Activated naive CD8-positive, alpha-beta T cell (primary cell): ENCODE measurements at regions not wholly inside any gene's neighbourhood (a gene's known extent, or its start where the extent isn't known, plus 50 kb on each side); places are given as distances from the start of the nearest gene placed in this dataset.
"Not testable (repeated sequence)": the region's sequence is repeated elsewhere in the genome, so short reads cannot be mapped to it uniquely, and the experiment has no call there.

Experiments used
- H3K27ac Mint-ChIP-seq: one replicate; pipeline ENCODE4 v1.8.0; 2021; ENCODE audit warnings: mixed read lengths
- H3K27me3 Mint-ChIP-seq: one replicate; pipeline ENCODE4 v1.8.0; 2021; ENCODE audit warnings: mixed read lengths
- H3K36me3 Mint-ChIP-seq: one replicate; pipeline ENCODE4 v1.8.0; 2021; ENCODE audit warnings: mixed read lengths
- H3K4me1 Mint-ChIP-seq: one replicate; pipeline ENCODE4 v1.8.0; 2021; ENCODE audit warnings: low read depth, mixed read lengths
- H3K4me3 Mint-ChIP-seq: one replicate; pipeline ENCODE4 v1.8.0; 2021; ENCODE audit warnings: mild to moderate bottlenecking, mixed read lengths
- H3K9me3 Mint-ChIP-seq: one replicate; pipeline ENCODE4 v1.8.0; 2021; ENCODE audit warnings: low read depth, mixed read lengths

- H3K36me3 Mint-ChIP-seq: no peaks in the 10 kb centered on the region
- peaks cover 5% of the 10 kb centered on the region for H3K9me3 Mint-ChIP-seq
Observed at GRCh38 chr14:41285186-41285748, 321.4 kb upstream of the LRFN5 start.

GRCh38 chr14:41280745-41281144, 325.9 kb upstream of the LRFN5 start:
- no peaks in the 10 kb centered on the region for H3K27me3 Mint-ChIP-seq
- H3K9me3 Mint-ChIP-seq: peaks cover 10% of the 10 kb centered on the region
- no peaks in the 10 kb centered on the region for H3K36me3 Mint-ChIP-seq
- H3K27ac Mint-ChIP-seq: no peak overlapping the region
- no peak overlapping the region for H3K4me3 Mint-ChIP-seq
- H3K4me1 Mint-ChIP-seq: no peaks in the 10 kb centered on the region

More at GRCh38 chr14:41285186-41285748, 321.4 kb upstream of the LRFN5 start:
- Mint-ChIP-seq H3K4me3 (no peak overlapping the region), H3K4me1 (no peaks in the 10 kb centered on the region), H3K27me3 (no peaks in the 10 kb centered on the region), H3K27ac (no peak overlapping the region)

GRCh38 chr14:41277450-41277849, 329.2 kb upstream of the LRFN5 start:
- Mint-ChIP-seq H3K27ac (no peak overlapping the region), H3K9me3 (peaks cover 7% of the 10 kb centered on the region), H3K4me3 (no peak overlapping the region), H3K36me3 (no peaks in the 10 kb centered on the region), H3K4me1 (no peaks in the 10 kb centered on the region), H3K27me3 (no peaks in the 10 kb centered on the region)

GRCh38 chr14:41257476-41257875, 349.2 kb upstream of the LRFN5 start:
- H3K36me3 Mint-ChIP-seq: no peaks in the 10 kb centered on the region
- H3K4me1 Mint-ChIP-seq: no peaks in the 10 kb centered on the region
- peaks cover 1% of the 10 kb centered on the region for H3K27me3 Mint-ChIP-seq

GRCh38 chr14:41235466-41235865, 371.2 kb upstream of the LRFN5 start:
- H3K4me3 Mint-ChIP-seq: no peak overlapping the region
- H3K27ac Mint-ChIP-seq: no peak overlapping the region
- H3K27me3 Mint-ChIP-seq: no peaks in the 10 kb centered on the region

More at GRCh38 chr14:41257476-41257875, 349.2 kb upstream of the LRFN5 start:
- no peak overlapping the region for H3K4me3 Mint-ChIP-seq
- H3K27ac Mint-ChIP-seq: no peak overlapping the region
- peaks cover 3% of the 10 kb centered on the region for H3K9me3 Mint-ChIP-seq

GRCh38 chr14:41230683-41231082, 376.0 kb upstream of the LRFN5 start:
- no peaks in the 10 kb centered on the region for H3K36me3 Mint-ChIP-seq
- H3K4me1 Mint-ChIP-seq: no peaks in the 10 kb centered on the region
- no peak overlapping the region for H3K4me3 Mint-ChIP-seq
- no peak overlapping the region for H3K27ac Mint-ChIP-seq
- no peaks in the 10 kb centered on the region for H3K9me3 Mint-ChIP-seq
- H3K27me3 Mint-ChIP-seq: no peaks in the 10 kb centered on the region

More at GRCh38 chr14:41235466-41235865, 371.2 kb upstream of the LRFN5 start:
- Mint-ChIP-seq H3K9me3 (no peaks in the 10 kb centered on the region), H3K36me3 (no peaks in the 10 kb centered on the region), H3K4me1 (no peaks in the 10 kb centered on the region)

GRCh38 chr14:41229824-41230223, 376.9 kb upstream of the LRFN5 start:
- H3K9me3 Mint-ChIP-seq: no peaks in the 10 kb centered on the region
- H3K27ac Mint-ChIP-seq: no peak overlapping the region
- H3K4me1 Mint-ChIP-seq: no peaks in the 10 kb centered on the region
- H3K27me3 Mint-ChIP-seq: no peaks in the 10 kb centered on the region
- H3K4me3 Mint-ChIP-seq: no peak overlapping the region
- H3K36me3 Mint-ChIP-seq: no peaks in the 10 kb centered on the region

GRCh38 chr14:41225433-41225832, 381.2 kb upstream of the LRFN5 start:
- H3K27me3 Mint-ChIP-seq: no peaks in the 10 kb centered on the region

GRCh38 chr14:41222581-41222980, 384.1 kb upstream of the LRFN5 start:
- Mint-ChIP-seq H3K4me1 (no peaks in the 10 kb centered on the region), H3K36me3 (no peaks in the 10 kb centered on the region), H3K27ac (no peak overlapping the region), H3K9me3 (no peaks in the 10 kb centered on the region), H3K4me3 (no peak overlapping the region), H3K27me3 (no peaks in the 10 kb centered on the region)

More at GRCh38 chr14:41225433-41225832, 381.2 kb upstream of the LRFN5 start:
- H3K27ac Mint-ChIP-seq: no peak overlapping the region
- no peak overlapping the region for H3K4me3 Mint-ChIP-seq
- no peaks in the 10 kb centered on the region for H3K9me3 Mint-ChIP-seq
- no peaks in the 10 kb centered on the region for H3K36me3 Mint-ChIP-seq
- H3K4me1 Mint-ChIP-seq: no peaks in the 10 kb centered on the region

- H3K9me3 Mint-ChIP-seq, H3K36me3 Mint-ChIP-seq, H3K4me3 Mint-ChIP-seq, H3K4me1 Mint-ChIP-seq, H3K27me3 Mint-ChIP-seq, H3K27ac Mint-ChIP-seq: not testable (repeated sequence)
Observed at GRCh38 chr14:41214978-41215377, 391.7 kb upstream of the LRFN5 start.

GRCh38 chr14:41201696-41202095, 405.0 kb upstream of the LRFN5 start:
- Mint-ChIP-seq H3K4me3 (no peak overlapping the region), H3K27me3 (no peaks in the 10 kb centered on the region), H3K9me3 (no peaks in the 10 kb centered on the region)

GRCh38 chr14:41187868-41188267, 418.8 kb upstream of the LRFN5 start:
- Mint-ChIP-seq H3K4me3 (no peak overlapping the region), H3K27me3 (no peaks in the 10 kb centered on the region), H3K9me3 (peaks cover 5% of the 10 kb centered on the region), H3K4me1 (no peaks in the 10 kb centered on the region), H3K36me3 (no peaks in the 10 kb centered on the region), H3K27ac (no peak overlapping the region)

More at GRCh38 chr14:41201696-41202095, 405.0 kb upstream of the LRFN5 start:
- H3K4me1 Mint-ChIP-seq: no peaks in the 10 kb centered on the region
- no peak overlapping the region for H3K27ac Mint-ChIP-seq
- H3K36me3 Mint-ChIP-seq: no peaks in the 10 kb centered on the region

- H3K36me3 Mint-ChIP-seq: no peaks in the 10 kb centered on the region
- no peaks in the 10 kb centered on the region for H3K4me1 Mint-ChIP-seq
- no peaks in the 10 kb centered on the region for H3K27me3 Mint-ChIP-seq
- no peak overlapping the region for H3K4me3 Mint-ChIP-seq
- H3K27ac Mint-ChIP-seq: no peak overlapping the region
- H3K9me3 Mint-ChIP-seq: peaks cover 10% of the 10 kb centered on the region
Observed at GRCh38 chr14:41171045-41171444, 435.6 kb upstream of the LRFN5 start.

- peaks cover 10% of the 10 kb centered on the region for H3K9me3 Mint-ChIP-seq
Observed at GRCh38 chr14:41167040-41167439, 439.6 kb upstream of the LRFN5 start.

GRCh38 chr14:41154143-41154807, 452.4 kb upstream of the LRFN5 start:
- Mint-ChIP-seq H3K4me3 (no peak overlapping the region), H3K27me3 (no peaks in the 10 kb centered on the region), H3K36me3 (no peaks in the 10 kb centered on the region), H3K9me3 (no peaks in the 10 kb centered on the region), H3K27ac (no peak overlapping the region), H3K4me1 (no peaks in the 10 kb centered on the region)

More at GRCh38 chr14:41167040-41167439, 439.6 kb upstream of the LRFN5 start:
- no peaks in the 10 kb centered on the region for H3K4me1 Mint-ChIP-seq
- no peak overlapping the region for H3K27ac Mint-ChIP-seq
- no peaks in the 10 kb centered on the region for H3K27me3 Mint-ChIP-seq
- no peaks in the 10 kb centered on the region for H3K36me3 Mint-ChIP-seq
- H3K4me3 Mint-ChIP-seq: no peak overlapping the region

- Mint-ChIP-seq H3K4me3 (no peak overlapping the region), H3K27ac (no peak overlapping the region), H3K4me1 (no peaks in the 10 kb centered on the region), H3K36me3 (no peaks in the 10 kb centered on the region), H3K9me3 (peaks cover 3% of the 10 kb centered on the region), H3K27me3 (no peaks in the 10 kb centered on the region)
Observed at GRCh38 chr14:41146391-41146790, 460.3 kb upstream of the LRFN5 start.
